Kidney (tissue), 13 donors: ENCODE measurements at regions not wholly inside any gene's neighbourhood (a gene's known extent, or its start where the extent isn't known, plus 50 kb on each side); places are given as distances from the start of the nearest gene placed in this dataset.

Experiments
- DNase-seq, 5 donors: peaks; one replicate each; pipeline ENCODE4 v3.0.0-alpha.2; 2013 to 2020
- FAIRE-seq: peaks from 2 replicates; lab custom pipeline; 2012; peaks lifted over from hg19 to GRCh38; lab: Jason Lieb, UNC
- H3K27ac ChIP-seq, 2 donors: one replicate each; pipeline ENCODE4 v1.7.0; 2013; ENCODE audit warnings: low read depth in 2 of 2, low read length in 2 of 2, inconsistent platforms in 1 of 2
- H3K27me3 ChIP-seq: one replicate; pipeline ENCODE4 v1.7.1; 2013; ENCODE audit warnings: low read length, inconsistent platforms; ENCODE audit not compliant: control insufficient read depth, insufficient read depth
- H3K36me3 ChIP-seq, 3 donors: one replicate each; pipeline versions ENCODE4 v1.7.0 to v1.7.1; 2013; ENCODE audit warnings: low read length in 3 of 3, control low read depth in 1 of 3, inconsistent platforms in 1 of 3; ENCODE audit not compliant: insufficient read depth in 3 of 3, control insufficient read depth in 2 of 3
- H3K4me1 ChIP-seq, 3 donors: one replicate each; pipeline versions ENCODE4 v1.7.0 to v1.7.1; 2013; ENCODE audit warnings: low read length in 3 of 3, inconsistent platforms in 1 of 3, low read depth in 1 of 3; ENCODE audit not compliant: control insufficient read depth in 2 of 3, insufficient read depth in 2 of 3
- H3K4me3 ChIP-seq, 3 donors: one replicate each; pipeline versions ENCODE4 v1.7.0 to v1.8.1; 2013; ENCODE audit warnings: low read length in 3 of 3, control low read depth in 1 of 3, inconsistent platforms in 1 of 3
- H3K9ac ChIP-seq, 3 donors: one replicate each; pipeline versions ENCODE4 v1.7.0 to v1.7.1; 2013; ENCODE audit warnings: low read length in 3 of 3, control low read depth in 1 of 3, inconsistent platforms in 1 of 3
- H3K9me3 ChIP-seq, 3 donors: one replicate each; pipeline versions ENCODE4 v1.7.0 to v1.7.1; 2013; ENCODE audit warnings: low read length in 3 of 3, control low read depth in 1 of 3, inconsistent platforms in 1 of 3; ENCODE audit not compliant: control insufficient read depth in 2 of 3, insufficient read depth in 1 of 3
- CTCF ChIP-seq: IDR thresholded peaks from 3 replicates; pipeline ENCODE4 v1.5.1; 2012; ENCODE audit warnings: mild to moderate bottlenecking, moderate library complexity, borderline replicate concordance; ENCODE audit not compliant: insufficient read depth; ENCODE audit errors: extremely low read depth
- intact Hi-C: fragments of 100-400 bp; cut with DNase I; formaldehyde crosslinking; loops from one replicate; pipeline ENCODE4 v1.11.1; 2022
- donor health status: control.
- donor health status: control.
- donor health status: control.
- donor health status: control.
- donor health status: control.
- donor health status: DM: yes; HTN: yes; CAD: no.
- donor health status: Normal renal cell carcinoma (clear cell type).

GRCh38 chr5:124808842-124809268 is 62.4 kb upstream of the ZNF608 start:
- no peak for FAIRE-seq
- H3K4me1 ChIP-seq: peaks cover 6 to 10% (median 10%) of the 10 kb centered on the region in 3 donors
- H3K27ac ChIP-seq: no peak overlapping the region
- no peak overlapping the region for H3K4me3 ChIP-seq
- no peak for TF ChIP-seq CTCF
- H3K36me3 ChIP-seq: no peaks in the 10 kb centered on the region
- no peaks in the 10 kb centered on the region for H3K27me3 ChIP-seq
- no peak for DNase-seq
- H3K9ac ChIP-seq: no peak overlapping the region
- H3K9me3 ChIP-seq: no peaks in the 10 kb centered on the region
- intact Hi-C loops: no loop called here

DNA sequence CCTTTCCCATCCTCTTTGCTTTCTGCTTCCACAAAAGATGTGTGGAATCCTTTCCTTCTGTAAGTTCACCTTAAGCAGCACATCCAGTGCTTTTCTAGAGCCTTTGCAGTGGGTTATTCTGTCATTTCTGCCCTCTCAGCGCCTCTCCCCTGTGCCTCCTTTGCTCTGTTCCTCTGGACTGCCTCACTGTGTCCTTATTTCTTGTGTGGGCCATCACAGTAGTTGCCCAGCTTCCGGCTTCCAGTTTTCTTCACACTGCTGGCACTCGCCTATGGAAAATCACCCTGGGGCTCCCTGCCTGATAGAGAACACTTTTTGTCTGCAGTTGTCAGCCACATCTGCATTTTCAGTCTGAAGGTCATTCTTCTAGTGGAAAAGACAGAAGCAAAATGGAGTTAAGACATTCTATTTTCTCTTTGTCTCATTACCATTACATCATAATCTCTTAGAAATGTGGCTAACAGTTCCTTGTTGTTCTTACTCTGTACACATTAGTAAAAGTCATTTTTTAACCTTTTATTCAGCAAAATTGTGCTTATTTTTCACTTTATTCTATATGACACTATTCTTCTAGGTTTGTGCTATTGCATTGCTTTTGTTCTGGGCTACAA is 64.1 kb upstream of the ZNF608 start:
- Histone ChIP-seq H3K27ac (no peak overlapping the region), H3K9ac (no peak overlapping the region), H3K4me1 (peaks cover 6 to 10% (median 10%) of the 10 kb centered on the region in 3 donors), H3K9me3 (no peaks in the 10 kb centered on the region), H3K36me3 (no peaks in the 10 kb centered on the region), H3K27me3 (no peaks in the 10 kb centered on the region), H3K4me3 (no peak overlapping the region)
- no peak for DNase-seq
- TF ChIP-seq CTCF: no peak
- FAIRE-seq: no peak
- intact Hi-C loops: no loop called here

DNA sequence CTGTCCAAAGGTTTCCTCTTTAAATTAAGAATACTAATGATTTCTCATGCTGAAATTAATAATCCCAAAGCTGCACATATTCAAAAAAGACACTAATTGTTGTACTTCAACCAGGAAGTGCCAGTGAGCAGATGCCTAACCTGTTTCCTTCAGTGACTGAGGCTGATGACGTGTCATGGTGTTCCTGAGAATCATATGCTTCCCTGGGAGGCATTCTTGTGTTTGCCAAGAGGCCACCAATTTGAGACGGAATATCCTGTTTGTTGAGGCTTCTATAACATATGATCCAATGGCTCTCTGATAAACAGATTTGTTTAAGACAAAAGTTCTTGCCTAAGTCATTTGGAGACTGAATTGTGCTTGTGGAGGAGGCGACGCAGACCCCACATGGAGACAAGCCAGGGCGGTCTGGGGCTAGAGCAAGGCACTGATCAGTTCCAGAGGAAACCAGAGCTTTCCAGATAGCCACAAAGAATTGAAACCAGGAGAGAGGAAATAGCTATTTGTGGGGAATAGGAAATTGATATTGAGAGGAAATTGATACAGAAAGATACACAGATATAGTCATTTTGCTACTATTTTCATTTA is 66.4 kb upstream of the ZNF608 start:
- FAIRE-seq: no peak
- Histone ChIP-seq H3K27ac (no peak overlapping the region), H3K9me3 (no peaks in the 10 kb centered on the region), H3K36me3 (no peaks in the 10 kb centered on the region), H3K9ac (no peak overlapping the region), H3K4me1 (no peaks in the 10 kb centered on the region), H3K4me3 (no peak overlapping the region), H3K27me3 (no peaks in the 10 kb centered on the region)
- DNase-seq: no peak
- intact Hi-C loops: no loop called here
- TF ChIP-seq CTCF: no peak
